GM12878 (cell line): ENCODE measurements at regions not wholly inside any gene's neighbourhood (a gene's known extent, or its start where the extent isn't known, plus 50 kb on each side); places are given as distances from the start of the nearest gene placed in this dataset.

Experiments used
- ATAC-seq: fragments of 200-7000 bp; cut with Tn5 transposase; 3 replicates; pipeline ENCODE4 v1.9.1; 2020; ENCODE audit warnings: mild to moderate bottlenecking, moderate library complexity
- BruUV-seq: library from RNA; stranded (reverse); fragments of 400-500 nt; replicated peaks from 2 replicates; lab custom pipeline; 2021; lab: Mats Ljungman, UMichigan
- CTCF ChIA-PET: fragments of 300-600 bp; sonication (Branson Sonifier 250); formaldehyde crosslinking; extraction: SDS; loops from one replicate; lab custom pipeline; 2021; ENCODE audit warnings: inconsistent platforms; lab: Yijun Ruan, JAX
- POLR2A ChIA-PET: fragments of 350-600 bp; formaldehyde crosslinking; extraction: SDS; loops from one replicate; lab custom pipeline; 2021; ENCODE audit warnings: inconsistent platforms; lab: Charles Lee
- RAD21 ChIA-PET: fragments of 300-600 bp; sonication (Branson Sonifier 250); formaldehyde crosslinking; loops from one replicate; lab custom pipeline; 2023; ENCODE audit warnings: antibody characterized with exemption; ENCODE audit not compliant: unreplicated experiment; lab: Charles Lee
- SMC1A ChIA-PET: fragments of 300-600 bp; sonication (Branson Sonifier 250); formaldehyde crosslinking; loops from one replicate; lab custom pipeline; 2023; ENCODE audit not compliant: unreplicated experiment, uncharacterized antibody; lab: Charles Lee
- DNase-seq: peaks from one replicate; pipeline ENCODE4 v3.0.0-alpha.2; 2011; ENCODE audit warnings: low read depth, low spot score
- FAIRE-seq: peaks from 3 replicates; lab custom pipeline; 2011; peaks lifted over from hg19 to GRCh38; lab: Jason Lieb, UNC
- H2AFZ ChIP-seq: 2 replicates; pipeline ENCODE4 v1.6.0; 2011; ENCODE audit warnings: low read depth, low read length, control low read depth; ENCODE audit not compliant: control insufficient read depth
- H3K27ac ChIP-seq: 2 replicates; pipeline ENCODE4 v1.5.1; 2011; ENCODE audit warnings: control low read depth; ENCODE audit not compliant: control insufficient read depth, insufficient read depth
- H3K27me3 ChIP-seq, 2 experiments: replicated peaks in 1 of 2; 2 replicates each; pipeline versions ENCODE4 v1.6.0 to v1.6.1; 2011; ENCODE audit warnings: low read length in 1 of 2; ENCODE audit not compliant: control insufficient read depth in 2 of 2, insufficient read depth in 2 of 2
- H3K36me3 ChIP-seq, 2 experiments: 2 replicates each; pipeline ENCODE4 v1.5.1; 2011; ENCODE audit warnings: low read length in 1 of 2; ENCODE audit not compliant: control insufficient read depth in 2 of 2, insufficient read depth in 2 of 2
- H3K4me1 ChIP-seq: 2 replicates; pipeline ENCODE4 v1.6.1; 2011; ENCODE audit warnings: mild to moderate bottlenecking, low read length, moderate library complexity, mixed read lengths; ENCODE audit not compliant: control insufficient read depth, insufficient read depth
- H3K4me2 ChIP-seq: 2 replicates; pipeline ENCODE4 v1.6.0; 2011; ENCODE audit warnings: control low read depth; ENCODE audit not compliant: control insufficient read depth, insufficient read depth
- H3K4me3 ChIP-seq: fragments of 200-600 bp; sonication (generic); 2 replicates; pipeline ENCODE4 v1.5.1; 2016
- H3K79me2 ChIP-seq: 2 replicates; pipeline ENCODE4 v1.6.0; 2011; ENCODE audit warnings: low read length; ENCODE audit not compliant: control insufficient read depth, insufficient read depth
- H3K9ac ChIP-seq: 2 replicates; pipeline ENCODE4 v1.8.0; 2011; ENCODE audit warnings: low read length, control low read depth, mixed read lengths; ENCODE audit not compliant: control insufficient read depth, insufficient read depth
- H3K9me3 ChIP-seq: replicated peaks from 3 replicates; pipeline ENCODE4 v1.5.1; 2011; ENCODE audit warnings: mild to moderate bottlenecking, low read length; ENCODE audit not compliant: control insufficient read depth, insufficient read depth
- H4K20me1 ChIP-seq: 2 replicates; pipeline ENCODE4 v1.6.0; 2011; ENCODE audit not compliant: control insufficient read depth, insufficient read depth
- EED ChIP-seq: sonication (generic); IDR thresholded peaks from 2 replicates; pipeline ENCODE4 v1.6.1; 2016; ENCODE audit warnings: antibody characterized with exemption, low read depth
- EZH2 ChIP-seq: IDR thresholded peaks from 2 replicates; pipeline ENCODE4 v1.6.1; 2012; ENCODE audit warnings: low read depth, mild to moderate bottlenecking, control low read depth, inconsistent platforms, low read length, borderline replicate concordance; ENCODE audit not compliant: control insufficient read depth
- GATAD2B ChIP-seq: fragments of 450-650 bp; conservative IDR thresholded peaks from 2 replicates; pipeline ENCODE4 v1.6.1; 2017; ENCODE audit warnings: low read depth, mild to moderate bottlenecking, moderate library complexity
- NKRF ChIP-seq: fragments of 450-650 bp; conservative IDR thresholded peaks from 2 replicates; pipeline ENCODE4 v1.6.1; 2017; ENCODE audit warnings: mild to moderate bottlenecking, moderate library complexity
- NR2C2 ChIP-seq: IDR thresholded peaks from 2 replicates; pipeline ENCODE4 v1.6.1; 2011; ENCODE audit warnings: borderline replicate concordance, low read depth; ENCODE audit not compliant: control insufficient read depth, insufficient read length
- PML ChIP-seq: IDR thresholded peaks from 2 replicates; pipeline ENCODE4 v1.6.1; 2012; ENCODE audit warnings: low read length, inconsistent platforms
- POLR2A ChIP-seq: IDR thresholded peaks from 2 replicates; pipeline ENCODE4 v1.6.1; 2011; ENCODE audit warnings: low read depth, mild to moderate bottlenecking, low read length
- POLR2AphosphoS2 ChIP-seq: IDR thresholded peaks from 2 replicates; pipeline ENCODE4 v1.6.1; 2011; ENCODE audit warnings: low read depth, mild to moderate bottlenecking, low read length, improper control_type of control experiment, moderate library complexity
- TARDBP ChIP-seq: IDR thresholded peaks from 2 replicates; pipeline ENCODE4 v1.6.1; 2016; ENCODE audit warnings: borderline replicate concordance
- ZBED1 ChIP-seq: IDR thresholded peaks from 2 replicates; pipeline ENCODE4 v1.6.1; 2016; ENCODE audit warnings: borderline replicate concordance
- ZBTB33 ChIP-seq: fragments of 450-650 bp; IDR thresholded peaks from 2 replicates; pipeline ENCODE4 v1.6.1; 2017; ENCODE audit warnings: mild to moderate bottlenecking
- ZBTB4 ChIP-seq: fragments of 450-650 bp; formaldehyde crosslinking; IDR thresholded peaks from 2 replicates; pipeline ENCODE4 v1.4.0; 2022; ENCODE audit warnings: mild to moderate bottlenecking, moderate library complexity
- ZBTB40 ChIP-seq: fragments of 450-650 bp; IDR thresholded peaks from 2 replicates; pipeline ENCODE4 v1.6.1; 2016; ENCODE audit warnings: mild to moderate bottlenecking, moderate library complexity, borderline replicate concordance
- ZNF24 ChIP-seq: fragments of 450-650 bp; IDR thresholded peaks from 2 replicates; pipeline ENCODE4 v1.6.1; 2017; ENCODE audit warnings: antibody characterized with exemption, mild to moderate bottlenecking
- WGBS: methylation state at CpG from one replicate; pipeline ENCODE4 v1.1.6; 2016; ENCODE audit warnings: low lambda C conversion rate; ENCODE audit not compliant: insufficient replicate concordance, insufficient coverage; ENCODE audit errors: missing lambda C conversion rate; 5-methylcytosine and 5-hydroxymethylcytosine counted together
- in situ Hi-C: fragments of 300-500 bp; cut with MboI; formaldehyde crosslinking; loops from 9 replicates; pipeline ENCODE4 v1.14.3; 2018; ENCODE audit warnings: mixed read lengths
- intact Hi-C: fragments of 100-400 bp; cut with micrococcal nuclease; formaldehyde crosslinking; loops from one replicate; pipeline ENCODE4 v1.14.2; 2022; ENCODE audit not compliant: unreplicated experiment

- TF ChIP-seq EED: no peak
- TF ChIP-seq NKRF: no peak
- no peak for TF ChIP-seq ZBTB4 (CRISPR knock-in tag)
- no peak for TF ChIP-seq NR2C2
- no peak for TF ChIP-seq EZH2
- TF ChIP-seq POLR2A: no peak
- TF ChIP-seq TARDBP: no peak
- TF ChIP-seq GATAD2B: no peak
- no peak for TF ChIP-seq PML
- TF ChIP-seq POLR2AphosphoS2: no peak
- TF ChIP-seq ZBED1: no peak
- no peak for TF ChIP-seq ZBTB40
- no peak for TF ChIP-seq ZBTB33
- TF ChIP-seq ZNF24: no peak
- no peak overlapping the region for H2AFZ ChIP-seq
- ATAC-seq (no peak), DNase-seq (no peak), FAIRE-seq (no peak)
- BruUV-seq: no TSS peak
- ChIA-PET POLR2A (no interaction called here), CTCF (no interaction called here), RAD21 (no interaction called here), SMC1A (no interaction called here)
- H3K4me2 ChIP-seq: no peak overlapping the region
- no peaks in the 10 kb centered on the region for H4K20me1 ChIP-seq
- no peak overlapping the region for H3K9ac ChIP-seq
- no peaks in the 10 kb centered on the region for H3K9me3 ChIP-seq
- no peaks in the 10 kb centered on the region for H3K36me3 ChIP-seq
- WGBS: 37% methylated on average over 8 of the region's 8 CpGs
- no peaks in the 10 kb centered on the region for H3K4me1 ChIP-seq
- in situ Hi-C loops: no loop called here
- H3K79me2 ChIP-seq: no peaks in the 10 kb centered on the region
- H3K27me3 ChIP-seq: no peaks in the 10 kb centered on the region
- H3K27ac ChIP-seq: no peak overlapping the region
- intact Hi-C loops: loop anchor here (10.0 kb wide), 1 partner anchor 56 kb away; no protein-coding TSS in a partner anchor
- no peak overlapping the region for H3K4me3 ChIP-seq
These were observed 600.7 kb upstream of the PTGER4 start for GRCh38 chr5:40078898-40079575.
